Neural cell (in vitro differentiated cells): ENCODE measurements at regions not wholly inside any gene's neighbourhood (a gene's known extent, or its start where the extent isn't known, plus 50 kb on each side); places are given as distances from the start of the nearest gene placed in this dataset.

Experiments used
- H2AFZ ChIP-seq: fragments of 200-600, 300-800 bp; sonication (generic), shearing (Covaris generic); 2 replicates; pipeline ENCODE4 v1.6.0; 2014; ENCODE audit warnings: low read depth, mild to moderate bottlenecking, antibody characterized with exemption, low read length, moderate library complexity
- H3F3A ChIP-seq: fragments of 200-600 bp; shearing (Covaris generic); 2 replicates; pipeline ENCODE4 v1.6.1; 2016; ENCODE audit warnings: mild to moderate bottlenecking, moderate library complexity, mixed read lengths, antibody characterized with exemption, low read length; ENCODE audit not compliant: insufficient read depth, poor library complexity, severe bottlenecking
- H3K27ac ChIP-seq: fragments of 200-600, 300-800 bp; sonication (generic), shearing (Covaris generic); 2 replicates; pipeline ENCODE4 v1.5.1; 2014; ENCODE audit warnings: mild to moderate bottlenecking, low read length, moderate library complexity
- H3K27me3 ChIP-seq: fragments of 300-800, 200-600 bp; sonication (generic), shearing (Covaris generic); 2 replicates; pipeline ENCODE4 v1.6.0; 2014; ENCODE audit warnings: mild to moderate bottlenecking, low read depth, low read length, moderate library complexity; ENCODE audit not compliant: insufficient read depth
- H3K36me3 ChIP-seq: fragments of 300-800, 200-600 bp; sonication (generic), shearing (Covaris generic); 2 replicates; pipeline ENCODE4 v1.5.1; 2014; ENCODE audit warnings: mild to moderate bottlenecking, antibody characterized with exemption, low read length, moderate library complexity; ENCODE audit not compliant: insufficient read depth
- H3K4me2 ChIP-seq: fragments of 300-800, 200-600 bp; sonication (generic), shearing (Covaris generic); 2 replicates; pipeline ENCODE4 v1.6.0; 2014; ENCODE audit warnings: mild to moderate bottlenecking, low read length
- H3K4me3 ChIP-seq: fragments of 300-800, 200-600 bp; sonication (generic), shearing (Covaris generic); 2 replicates; pipeline ENCODE4 v1.5.1; 2014; ENCODE audit warnings: mild to moderate bottlenecking, low read length, moderate library complexity
- H3K79me2 ChIP-seq: fragments of 200-600 bp; shearing (Covaris generic); replicated peaks from 2 replicates; pipeline ENCODE4 v1.6.0; 2014; ENCODE audit warnings: mild to moderate bottlenecking, low read length, moderate library complexity; ENCODE audit not compliant: insufficient read depth
- H3K9ac ChIP-seq: fragments of 300-800, 200-600 bp; sonication (generic), shearing (Covaris generic); 2 replicates; pipeline ENCODE4 v1.6.1; 2016; ENCODE audit warnings: mild to moderate bottlenecking, low read length, mixed read lengths
- H3K9me2 ChIP-seq: fragments of 200-600 bp; shearing (Covaris generic); 2 replicates; pipeline ENCODE4 v1.6.1; 2016; ENCODE audit warnings: mild to moderate bottlenecking, low read length, mixed read lengths; ENCODE audit not compliant: insufficient read depth
- H3K9me3 ChIP-seq: fragments of 200-600, 300-800 bp; sonication (generic), shearing (Covaris generic); 2 replicates; pipeline ENCODE4 v1.6.1; 2016; ENCODE audit warnings: mild to moderate bottlenecking, mixed run types, low read length, moderate library complexity, mixed read lengths
- H4K20me1 ChIP-seq: fragments of 200-600 bp; shearing (Covaris generic); 2 replicates; pipeline ENCODE4 v1.6.1; 2016; ENCODE audit warnings: mild to moderate bottlenecking, mixed run types; ENCODE audit not compliant: insufficient read depth
- CTCF ChIP-seq: fragments of 450-650 bp; IDR thresholded peaks from 2 replicates; pipeline ENCODE4 v1.5.1; 2014; ENCODE audit warnings: antibody characterized with exemption, mild to moderate bottlenecking, moderate library complexity; ENCODE audit not compliant: poor library complexity, severe bottlenecking
- EP300 ChIP-seq: fragments of 450-650 bp; conservative IDR thresholded peaks from 2 replicates; pipeline ENCODE4 v1.6.1; 2014; ENCODE audit warnings: antibody characterized with exemption, mild to moderate bottlenecking, moderate library complexity; ENCODE audit not compliant: poor library complexity, severe bottlenecking
- EZH2 ChIP-seq: fragments of 200-600, 300-800 bp; shearing (Covaris generic), sonication (generic); IDR thresholded peaks from 2 replicates; pipeline ENCODE4 v1.6.1; 2014; ENCODE audit warnings: antibody characterized with exemption, low read length, borderline replicate concordance, mild to moderate bottlenecking; ENCODE audit not compliant: insufficient read depth, poor library complexity, severe bottlenecking
- MXI1 ChIP-seq: fragments of 450-650 bp; conservative IDR thresholded peaks from 2 replicates; pipeline ENCODE4 v1.6.1; 2014; ENCODE audit warnings: antibody characterized with exemption, mild to moderate bottlenecking; ENCODE audit not compliant: poor library complexity, severe bottlenecking
- POLR2AphosphoS5 ChIP-seq: IDR thresholded peaks from 2 replicates; pipeline ENCODE4 v1.6.1; 2012
- RAD21 ChIP-seq: fragments of 450-650 bp; conservative IDR thresholded peaks from 2 replicates; pipeline ENCODE4 v1.6.1; 2014; ENCODE audit warnings: antibody characterized with exemption, mild to moderate bottlenecking, moderate library complexity
- REST ChIP-seq: IDR thresholded peaks from 2 replicates; pipeline ENCODE4 v1.6.1; 2012; ENCODE audit warnings: borderline replicate concordance
- SMC3 ChIP-seq: fragments of 450-650 bp; conservative IDR thresholded peaks from 2 replicates; pipeline ENCODE4 v1.6.1; 2014; ENCODE audit warnings: antibody characterized with exemption, mild to moderate bottlenecking, moderate library complexity; ENCODE audit not compliant: poor library complexity
- TAF1 ChIP-seq: IDR thresholded peaks from 2 replicates; pipeline ENCODE4 v1.6.1; 2012; ENCODE audit warnings: low read depth

- H3K27me3 ChIP-seq: no peaks in the 10 kb centered on the region
- no peaks in the 10 kb centered on the region for H3K9me2 ChIP-seq
- no peak overlapping the region for H3K9ac ChIP-seq
- H3F3A ChIP-seq: no peaks in the 10 kb centered on the region
- H4K20me1 ChIP-seq: no peaks in the 10 kb centered on the region
- no peaks in the 10 kb centered on the region for H3K36me3 ChIP-seq
- no peak overlapping the region for H3K4me2 ChIP-seq
- no peaks in the 10 kb centered on the region for H3K79me2 ChIP-seq
- H3K9me3 ChIP-seq: no peaks in the 10 kb centered on the region
- no peak overlapping the region for H3K4me3 ChIP-seq
- H2AFZ ChIP-seq: no peak overlapping the region
- TF ChIP-seq POLR2AphosphoS5: no peak
- no peak for TF ChIP-seq EZH2
- TF ChIP-seq MXI1: no peak
- no peak for TF ChIP-seq REST
- no peak for TF ChIP-seq EP300
- TF ChIP-seq RAD21: no peak
- TF ChIP-seq CTCF: no peak
- no peak for TF ChIP-seq TAF1
- no peak for TF ChIP-seq SMC3
- H3K27ac ChIP-seq: no peak overlapping the region
Measured at GRCh38 chr7:49308787-49309186, 384.4 kb downstream of the CDC14C start.

- H2AFZ ChIP-seq: no peak overlapping the region
Measured at GRCh38 chr7:49320083-49320482, 395.7 kb downstream of the CDC14C start.

More at GRCh38 chr7:49320083-49320482, 395.7 kb downstream of the CDC14C start:
- H4K20me1 ChIP-seq: no peaks in the 10 kb centered on the region
- no peak overlapping the region for H3K4me3 ChIP-seq
- TF ChIP-seq POLR2AphosphoS5: no peak
- no peak for TF ChIP-seq EP300
- no peak for TF ChIP-seq TAF1
- TF ChIP-seq REST: no peak
- TF ChIP-seq EZH2: no peak
- TF ChIP-seq SMC3: no peak
- no peak for TF ChIP-seq CTCF
- TF ChIP-seq MXI1: no peak
- TF ChIP-seq RAD21: no peak
- no peaks in the 10 kb centered on the region for H3F3A ChIP-seq
- H3K27me3 ChIP-seq: no peaks in the 10 kb centered on the region
- H3K4me2 ChIP-seq: no peak overlapping the region
- H3K27ac ChIP-seq: no peak overlapping the region
- no peaks in the 10 kb centered on the region for H3K79me2 ChIP-seq
- H3K9ac ChIP-seq: no peak overlapping the region
- H3K36me3 ChIP-seq: no peaks in the 10 kb centered on the region
- no peaks in the 10 kb centered on the region for H3K9me3 ChIP-seq
- no peaks in the 10 kb centered on the region for H3K9me2 ChIP-seq
